Hematopoietic multipotent progenitor cell treated with erythropoietin and hydrocortisone succinate and interleukin-3 and kit ligand, for 8 days (in vitro differentiated cells): ENCODE measurements at regions not wholly inside any gene's neighbourhood (a gene's known extent, or its start where the extent isn't known, plus 50 kb on each side); places are given as distances from the start of the nearest gene placed in this dataset.

Experiments used
- DNase-seq: peaks from one replicate; pipeline ENCODE4 v3.0.0-alpha.2; 2015

- no peak for DNase-seq
Observed at GRCh38 chr4:176988226-176988625, 195.5 kb upstream of the VEGFC start.

GRCh38 chr4:176989186-176989585 lies 196.5 kb upstream of the VEGFC start:
- no peak for DNase-seq

GRCh38 chr4:176999935-177000543 lies 207.3 kb upstream of the VEGFC start:
- DNase-seq: no peak

GRCh38 chr4:177001271-177002175 lies 208.8 kb upstream of the VEGFC start:
- no peak for DNase-seq

GRCh38 chr4:177005674-177006230 lies 213.0 kb upstream of the VEGFC start:
- DNase-seq: no peak

- DNase-seq: no peak
Observed at GRCh38 chr4:177006331-177006730, 213.6 kb upstream of the VEGFC start.

- DNase-seq: no peak
Observed at GRCh38 chr4:177008071-177008835, 215.5 kb upstream of the VEGFC start.

GRCh38 chr4:177008836-177009501 lies 216.2 kb upstream of the VEGFC start:
- no peak for DNase-seq

GRCh38 chr4:177010418-177010817 lies 217.7 kb upstream of the VEGFC start:
- no peak for DNase-seq

GRCh38 chr4:177012918-177013545 lies 220.3 kb upstream of the VEGFC start:
- DNase-seq: no peak

GRCh38 chr4:177016541-177017141 lies 223.9 kb upstream of the VEGFC start:
- DNase-seq: no peak

- no peak for DNase-seq
Observed at GRCh38 chr4:177023951-177024350, 231.2 kb upstream of the VEGFC start.

- no peak for DNase-seq
Observed at GRCh38 chr4:177032341-177032740, 239.6 kb upstream of the VEGFC start.

GRCh38 chr4:177033135-177033534 lies 240.4 kb upstream of the VEGFC start:
- DNase-seq: no peak

- DNase-seq: no peak
Observed at GRCh38 chr4:177033632-177034031, 240.9 kb upstream of the VEGFC start.

- no peak for DNase-seq
Observed at GRCh38 chr4:177041356-177041755, 248.6 kb upstream of the VEGFC start.

- peak; percentile 64 for DNase-seq
Observed at GRCh38 chr4:177047070-177047850, 254.5 kb upstream of the VEGFC start.

GRCh38 chr4:177047851-177048174 lies 255.1 kb upstream of the VEGFC start:
- DNase-seq: no peak

- peak; percentile 49 for DNase-seq
Observed at GRCh38 chr4:177051473-177052060, 258.1 kb upstream of the NEIL3 start.

GRCh38 chr4:177052211-177052934 lies 257.3 kb upstream of the NEIL3 start:
- no peak for DNase-seq
